GM12878 (cell line): ENCODE measurements at regions not wholly inside any gene's neighbourhood (a gene's known extent, or its start where the extent isn't known, plus 50 kb on each side); places are given as distances from the start of the nearest gene placed in this dataset.

Source experiments
- CBFB ChIP-seq: IDR thresholded peaks from 2 replicates; pipeline ENCODE4 v1.6.1; 2016; ENCODE audit warnings: antibody characterized with exemption, low read depth
- CTCF ChIP-seq, 3 experiments: IDR thresholded peaks in 2 of 3; conservative IDR thresholded peaks in 1 of 3; 2 replicates each; pipeline ENCODE4 v1.5.1; 2011; ENCODE audit warnings: low read depth in 3 of 3, low read length in 3 of 3, mild to moderate bottlenecking in 3 of 3, control low read depth in 2 of 3, moderate library complexity in 2 of 3, inconsistent platforms in 1 of 3, mixed read lengths in 1 of 3; ENCODE audit not compliant: control insufficient read depth in 2 of 3, insufficient read depth in 1 of 3; ENCODE audit errors: extremely low read depth in 1 of 3
- LARP7 ChIP-seq: fragments of 450-650 bp; IDR thresholded peaks from 2 replicates; pipeline ENCODE4 v1.6.1; 2017; ENCODE audit warnings: mild to moderate bottlenecking
- MYC ChIP-seq: IDR thresholded peaks from 2 replicates; pipeline ENCODE4 v1.6.1; 2011; ENCODE audit warnings: mild to moderate bottlenecking, low read length, moderate library complexity, inconsistent platforms; ENCODE audit not compliant: insufficient read depth, insufficient replicate concordance, insufficient read length, severe bottlenecking
- POLR2A ChIP-seq: IDR thresholded peaks from 2 replicates; pipeline ENCODE4 v1.6.1; 2011; ENCODE audit warnings: low read depth, mild to moderate bottlenecking, low read length
- SMC3 ChIP-seq: IDR thresholded peaks from 2 replicates; pipeline ENCODE4 v1.6.1; 2011; ENCODE audit warnings: low read length, improper control_type of control experiment, borderline replicate concordance

- TF ChIP-seq MYC (no peak), POLR2A (no peak), LARP7 (no peak), SMC3 (no peak), CBFB (no peak), CTCF (IDR thresholded peaks at IDR 0.05 in 2 of 3, conservative IDR thresholded peaks at IDR 0.05 in 1 of 3; ENCODE audit: control insufficient read depth in 2 of 3, extremely low read depth in 1 of 3, insufficient read depth in 1 of 3, low read depth in 3 of 3, low read length in 3 of 3) (no peak)
These were observed 191.9 kb downstream of the C9orf50 start for GRCh38 chr9:129428864-129429577.
